ENCODE measurements at regions not wholly inside any gene's neighbourhood (a gene's known extent, or its start where the extent isn't known, plus 50 kb on each side); places are given as distances from the start of the nearest gene placed in this dataset.
A peak's percentile ranks its signal among the peaks of the same experiment; 100 is the strongest.

DNA sequence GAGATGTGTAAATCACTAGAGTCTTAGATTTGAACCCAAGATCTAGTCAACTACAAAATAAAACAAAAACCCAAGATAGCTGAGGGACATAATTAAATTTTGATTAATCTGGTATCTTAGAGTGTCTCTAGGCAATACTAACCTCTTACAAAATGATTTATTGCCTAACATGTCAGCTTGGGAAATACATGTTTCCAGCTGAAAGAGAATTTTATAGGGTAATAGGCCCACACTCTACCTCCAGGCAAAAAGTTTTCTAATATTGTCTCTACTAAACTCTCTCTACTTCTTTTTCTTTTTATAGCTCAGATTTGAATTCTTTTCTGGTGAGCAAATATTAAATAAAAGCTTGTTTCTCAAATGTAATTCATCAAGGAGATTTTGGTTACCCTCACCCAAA lies 263.2 kb downstream of the IL15 start:
- H3K9me3 ChIP-seq (replicated peaks; ENCODE audit: control insufficient read depth, insufficient read depth, low read length): no peaks in the 10 kb centered on the region
- intact Hi-C loops (cut with micrococcal nuclease): no loop called here
- H3K9me1 ChIP-seq (replicated peaks; ENCODE audit: control insufficient read depth, extremely low read depth, insufficient read depth, low read length): no peaks in the 10 kb centered on the region
- no peaks in the 10 kb centered on the region for H3K4me1 ChIP-seq (ENCODE audit: control insufficient read depth, extremely low read depth, insufficient read depth, low read length)
- H3K9ac ChIP-seq (replicated peaks; ENCODE audit: extremely low read depth, insufficient read depth, low read length): no peak overlapping the region
- H3K79me2 ChIP-seq (ENCODE audit: control insufficient read depth, insufficient read depth, low read length): no peaks in the 10 kb centered on the region
- no peaks in the 10 kb centered on the region for H3K36me3 ChIP-seq (ENCODE audit: control insufficient read depth in 2 of 2, extremely low read depth in 1 of 2, insufficient read depth in 2 of 2, low read length in 2 of 2)
- no peaks in the 10 kb centered on the region for H4K20me1 ChIP-seq (replicated peaks; ENCODE audit: control insufficient read depth, extremely low read depth, insufficient read depth, low read length)
- H3K4me2 ChIP-seq (ENCODE audit: insufficient read depth, low read length): no peak overlapping the region
- H3K27ac ChIP-seq (ENCODE audit: insufficient read depth, low read depth, low read length): no peak overlapping the region
- FAIRE-seq: no peak
- H3K27me3 ChIP-seq (ENCODE audit: control insufficient read depth in 2 of 2, insufficient read depth in 2 of 2, low read length in 2 of 2): no peaks in the 10 kb centered on the region
- no peak overlapping the region for H3K4me3 ChIP-seq (replicated peaks in 1 of 3; ENCODE audit: insufficient read depth in 1 of 3, low read depth in 1 of 3, low read length in 3 of 3)
- no peak for TF ChIP-seq GATA2 (IDR thresholded peaks at IDR 0.05; ENCODE audit: insufficient read depth, insufficient read length, low read depth, low read length)
- no peak for TF ChIP-seq POLR2AphosphoS5 (IDR thresholded peaks at IDR 0.05; ENCODE audit: insufficient read depth, low read depth, low read length)
- TF ChIP-seq, protein P1, sequence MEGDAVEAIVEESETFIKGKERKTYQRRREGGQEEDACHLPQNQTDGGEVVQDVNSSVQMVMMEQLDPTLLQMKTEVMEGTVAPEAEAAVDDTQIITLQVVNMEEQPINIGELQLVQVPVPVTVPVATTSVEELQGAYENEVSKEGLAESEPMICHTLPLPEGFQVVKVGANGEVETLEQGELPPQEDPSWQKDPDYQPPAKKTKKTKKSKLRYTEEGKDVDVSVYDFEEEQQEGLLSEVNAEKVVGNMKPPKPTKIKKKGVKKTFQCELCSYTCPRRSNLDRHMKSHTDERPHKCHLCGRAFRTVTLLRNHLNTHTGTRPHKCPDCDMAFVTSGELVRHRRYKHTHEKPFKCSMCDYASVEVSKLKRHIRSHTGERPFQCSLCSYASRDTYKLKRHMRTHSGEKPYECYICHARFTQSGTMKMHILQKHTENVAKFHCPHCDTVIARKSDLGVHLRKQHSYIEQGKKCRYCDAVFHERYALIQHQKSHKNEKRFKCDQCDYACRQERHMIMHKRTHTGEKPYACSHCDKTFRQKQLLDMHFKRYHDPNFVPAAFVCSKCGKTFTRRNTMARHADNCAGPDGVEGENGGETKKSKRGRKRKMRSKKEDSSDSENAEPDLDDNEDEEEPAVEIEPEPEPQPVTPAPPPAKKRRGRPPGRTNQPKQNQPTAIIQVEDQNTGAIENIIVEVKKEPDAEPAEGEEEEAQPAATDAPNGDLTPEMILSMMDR (IDR thresholded peaks at IDR 0.05; ENCODE audit: extremely low read depth in 1 of 2, insufficient read depth in 1 of 2, low read depth in 1 of 2, low read length in 2 of 2): no peak
- no peak for TF ChIP-seq MYC (IDR thresholded peaks at IDR 0.05; ENCODE audit: low read depth, low read length)
- TF ChIP-seq EZH2 (IDR thresholded peaks at IDR 0.05; ENCODE audit: borderline replicate concordance, low read depth, low read length, severe bottlenecking): no peak
- dilution Hi-C loops (cut with MboI; ENCODE audit: extremely low pct_ligation_motif_present, low sequenced_read_pairs): no loop called here
- H2AFZ ChIP-seq (ENCODE audit: low read depth, low read length): no peak overlapping the region
- BruUV-seq (replicated peaks): no TSS peak
- CTCF ChIA-PET: interaction anchor here (0.6 kb wide), 1 partner anchor 9 kb away, joined by 3 read pairs; no protein-coding TSS in a partner anchor
- no peak for DNase-seq (ENCODE audit: low read depth, low spot score)
- POLR2A ChIA-PET: no interaction called here

- peak; percentile 33 for FAIRE-seq
- H3K4me2 ChIP-seq (ENCODE audit: insufficient read depth, low read length): no peak overlapping the region
- H3K27ac ChIP-seq (ENCODE audit: insufficient read depth, low read depth, low read length): no peak overlapping the region
- H3K9ac ChIP-seq (replicated peaks; ENCODE audit: extremely low read depth, insufficient read depth, low read length): no peak overlapping the region
- H4K20me1 ChIP-seq (replicated peaks; ENCODE audit: control insufficient read depth, extremely low read depth, insufficient read depth, low read length): no peaks in the 10 kb centered on the region
- POLR2A ChIA-PET: no interaction called here
- no peak for DNase-seq (ENCODE audit: low read depth, low spot score)
- CTCF ChIA-PET: no interaction called here
- no peaks in the 10 kb centered on the region for H3K27me3 ChIP-seq (ENCODE audit: control insufficient read depth in 2 of 2, insufficient read depth in 2 of 2, low read length in 2 of 2)
- dilution Hi-C loops (cut with MboI; ENCODE audit: extremely low pct_ligation_motif_present, low sequenced_read_pairs): no loop called here
- intact Hi-C loops (cut with micrococcal nuclease): no loop called here
- no peak for TF ChIP-seq FOS (IDR thresholded peaks at IDR 0.05; ENCODE audit: borderline replicate concordance, insufficient read depth, low read length)
- TF ChIP-seq, protein P1 (IDR thresholded peaks at IDR 0.05; ENCODE audit: extremely low read depth in 1 of 2, insufficient read depth in 1 of 2, low read depth in 1 of 2, low read length in 2 of 2): no peak
- TF ChIP-seq EZH2 (IDR thresholded peaks at IDR 0.05; ENCODE audit: borderline replicate concordance, low read depth, low read length, severe bottlenecking): no peak
- no peak for TF ChIP-seq JUN (IDR thresholded peaks at IDR 0.05; ENCODE audit: borderline replicate concordance, insufficient read depth, insufficient read length, low read depth)
- no peak for TF ChIP-seq MYC (IDR thresholded peaks at IDR 0.05; ENCODE audit: low read depth, low read length)
- no peak for TF ChIP-seq MAX (IDR thresholded peaks at IDR 0.05; ENCODE audit: insufficient read depth, insufficient read length)
- no peak for TF ChIP-seq GATA2 (IDR thresholded peaks at IDR 0.05; ENCODE audit: insufficient read depth, insufficient read length, low read depth, low read length)
- TF ChIP-seq POLR2AphosphoS5 (IDR thresholded peaks at IDR 0.05; ENCODE audit: insufficient read depth, low read depth, low read length): no peak
- TF ChIP-seq POLR2A (IDR thresholded peaks at IDR 0.05; ENCODE audit: low read depth, low read length): no peak
- no peaks in the 10 kb centered on the region for H3K4me1 ChIP-seq (ENCODE audit: control insufficient read depth, extremely low read depth, insufficient read depth, low read length)
- H3K9me3 ChIP-seq (replicated peaks; ENCODE audit: control insufficient read depth, insufficient read depth, low read length): no peaks in the 10 kb centered on the region
- no peak overlapping the region for H3K4me3 ChIP-seq (replicated peaks in 1 of 3; ENCODE audit: insufficient read depth in 1 of 3, low read depth in 1 of 3, low read length in 3 of 3)
- H3K36me3 ChIP-seq (ENCODE audit: control insufficient read depth in 2 of 2, extremely low read depth in 1 of 2, insufficient read depth in 2 of 2, low read length in 2 of 2): no peaks in the 10 kb centered on the region
- no peaks in the 10 kb centered on the region for H3K79me2 ChIP-seq (ENCODE audit: control insufficient read depth, insufficient read depth, low read length)
- BruUV-seq (replicated peaks): no TSS peak
- H3K9me1 ChIP-seq (replicated peaks; ENCODE audit: control insufficient read depth, extremely low read depth, insufficient read depth, low read length): no peaks in the 10 kb centered on the region
- H2AFZ ChIP-seq (ENCODE audit: low read depth, low read length): peak overlapping the region; percentile 10
Measured at GRCh38 chr4:141900856-141901255, 264.5 kb downstream of the IL15 start.
